AG09309 (cell line): ENCODE measurements at regions not wholly inside any gene's neighbourhood (a gene's known extent, or its start where the extent isn't known, plus 50 kb on each side); places are given as distances from the start of the nearest gene placed in this dataset.

Experiments used
- DNase-seq: peaks from one replicate; pipeline ENCODE4 v3.0.0-alpha.2; 2010; ENCODE audit warnings: low read depth
- H3K4me3 ChIP-seq: 2 replicates; pipeline ENCODE4 v1.5.1; 2011; ENCODE audit warnings: mild to moderate bottlenecking, low read depth, low read length, moderate library complexity; ENCODE audit not compliant: control insufficient read depth
- TF ChIP-seq, protein P1 (sequence below): IDR thresholded peaks from 2 replicates; pipeline ENCODE4 v1.5.1; 2011; ENCODE audit warnings: mild to moderate bottlenecking, low read depth, low read length, inconsistent platforms; ENCODE audit not compliant: insufficient read depth, control insufficient read depth; ENCODE audit errors: missing control alignments

DNA sequence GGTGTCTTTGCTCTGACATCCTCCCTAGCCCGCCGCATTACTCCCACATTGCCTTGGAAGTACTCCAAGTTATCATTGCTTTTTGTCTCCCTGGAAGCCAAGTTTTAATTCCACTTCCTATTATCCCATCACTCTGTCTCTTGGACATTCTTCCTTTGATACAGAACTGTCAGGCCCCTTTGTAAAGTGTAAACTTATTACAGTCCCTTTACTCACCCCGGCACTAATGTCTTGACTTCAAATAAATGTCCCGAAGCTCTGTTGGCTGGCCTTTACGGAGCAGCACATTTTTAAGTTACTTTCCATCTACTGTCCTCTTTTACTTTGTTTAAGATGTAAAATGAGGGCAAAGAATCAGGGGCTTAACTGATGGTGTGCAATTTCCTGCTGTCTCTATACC is 223.5 kb upstream of the IGFBP7 start:
- TF ChIP-seq, protein P1, sequence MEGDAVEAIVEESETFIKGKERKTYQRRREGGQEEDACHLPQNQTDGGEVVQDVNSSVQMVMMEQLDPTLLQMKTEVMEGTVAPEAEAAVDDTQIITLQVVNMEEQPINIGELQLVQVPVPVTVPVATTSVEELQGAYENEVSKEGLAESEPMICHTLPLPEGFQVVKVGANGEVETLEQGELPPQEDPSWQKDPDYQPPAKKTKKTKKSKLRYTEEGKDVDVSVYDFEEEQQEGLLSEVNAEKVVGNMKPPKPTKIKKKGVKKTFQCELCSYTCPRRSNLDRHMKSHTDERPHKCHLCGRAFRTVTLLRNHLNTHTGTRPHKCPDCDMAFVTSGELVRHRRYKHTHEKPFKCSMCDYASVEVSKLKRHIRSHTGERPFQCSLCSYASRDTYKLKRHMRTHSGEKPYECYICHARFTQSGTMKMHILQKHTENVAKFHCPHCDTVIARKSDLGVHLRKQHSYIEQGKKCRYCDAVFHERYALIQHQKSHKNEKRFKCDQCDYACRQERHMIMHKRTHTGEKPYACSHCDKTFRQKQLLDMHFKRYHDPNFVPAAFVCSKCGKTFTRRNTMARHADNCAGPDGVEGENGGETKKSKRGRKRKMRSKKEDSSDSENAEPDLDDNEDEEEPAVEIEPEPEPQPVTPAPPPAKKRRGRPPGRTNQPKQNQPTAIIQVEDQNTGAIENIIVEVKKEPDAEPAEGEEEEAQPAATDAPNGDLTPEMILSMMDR: no peak
- no peak for DNase-seq
- H3K4me3 ChIP-seq: no peak overlapping the region

DNA sequence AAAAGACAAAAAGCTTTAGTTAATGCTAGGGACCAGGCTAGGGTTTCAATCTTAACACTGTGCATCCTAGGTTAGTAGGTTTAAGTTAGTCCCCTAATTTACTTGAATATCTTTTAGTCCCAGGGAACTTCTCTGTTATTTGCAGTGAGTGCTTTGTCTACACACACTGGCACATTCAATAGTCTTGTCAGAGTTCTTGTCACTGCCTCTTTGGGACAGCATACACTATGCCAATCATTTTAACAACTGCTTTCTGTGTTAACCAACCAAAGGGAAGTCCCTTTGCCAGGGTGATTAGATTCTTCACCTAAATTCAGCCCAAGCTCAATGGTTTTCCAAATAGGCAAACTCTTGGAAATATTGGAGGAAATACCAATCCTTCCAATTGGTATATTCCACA is 221.8 kb upstream of the IGFBP7 start:
- no peak overlapping the region for H3K4me3 ChIP-seq
- TF ChIP-seq, protein P1: no peak
- DNase-seq: no peak

DNA sequence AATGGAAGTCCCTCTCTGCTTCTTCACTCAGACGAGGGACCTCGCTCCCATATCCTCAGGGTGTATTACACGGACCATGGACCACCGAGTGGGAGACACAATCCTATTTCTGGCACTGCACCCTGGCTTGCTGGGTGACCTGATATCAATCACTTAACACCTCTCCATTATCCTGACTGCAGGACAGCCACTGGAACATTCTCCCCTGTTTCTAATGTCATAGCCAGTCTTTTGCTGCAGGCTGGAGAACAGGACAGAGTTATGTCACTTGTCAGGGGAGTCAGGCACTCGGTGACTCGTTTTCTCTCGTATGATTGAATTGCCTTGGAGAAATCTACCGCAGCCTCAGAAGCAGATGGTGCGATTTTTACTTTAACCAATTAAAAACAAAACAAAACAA is 219.1 kb upstream of the IGFBP7 start:
- no peak overlapping the region for H3K4me3 ChIP-seq

GRCh38 chr4:57324673-57325307 is 214.6 kb upstream of the IGFBP7 start:
- H3K4me3 ChIP-seq: no peak overlapping the region
- TF ChIP-seq, protein P1: no peak
- no peak for DNase-seq

More for the DNA sequence above, 219.1 kb upstream of the IGFBP7 start:
- no peak for DNase-seq
- TF ChIP-seq, protein P1: no peak

DNA sequence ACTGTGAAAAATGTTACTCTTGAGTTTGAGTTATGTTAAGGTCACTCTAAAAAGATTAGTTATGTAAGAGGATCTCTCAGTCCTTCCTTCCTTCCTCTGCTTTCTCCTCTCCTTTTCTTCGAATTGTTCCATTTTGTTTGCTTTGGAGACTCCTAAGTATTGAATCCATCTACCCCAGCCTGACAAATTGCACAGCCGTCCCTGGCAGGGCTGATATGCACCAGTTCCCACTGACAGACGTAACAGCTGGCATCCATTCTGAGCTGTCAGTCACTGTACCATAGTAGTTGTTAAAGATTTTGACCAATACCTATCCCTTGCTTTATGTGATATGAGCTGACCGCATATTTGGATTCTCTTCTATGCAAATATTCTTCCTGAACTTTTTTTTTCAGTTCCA is 210.7 kb upstream of the IGFBP7 start:
- no peak overlapping the region for H3K4me3 ChIP-seq
- TF ChIP-seq, protein P1: no peak
- DNase-seq: no peak

DNA sequence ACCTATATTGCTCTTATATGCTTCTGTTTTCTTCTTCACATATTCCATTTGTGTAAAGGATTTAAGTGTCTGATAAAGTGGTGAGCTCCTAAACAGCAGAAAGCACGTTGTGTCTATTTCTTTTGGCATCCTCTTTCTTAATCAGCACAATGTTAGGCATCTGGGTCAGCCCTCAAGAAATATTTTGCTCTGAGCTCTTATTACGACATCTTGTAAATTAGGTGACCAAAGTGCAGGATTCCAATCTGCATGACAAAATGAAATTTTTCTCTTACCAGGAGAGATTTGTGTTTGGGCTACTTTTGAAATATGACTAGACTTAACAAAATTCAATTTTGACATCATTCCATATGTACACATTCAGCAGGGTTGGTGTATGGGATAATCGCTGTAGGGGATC is 210.0 kb upstream of the IGFBP7 start:
- DNase-seq: peak; percentile 16
- no peak overlapping the region for H3K4me3 ChIP-seq
- TF ChIP-seq, protein P1: no peak
